IMR-90 (cell line): ENCODE measurements at regions not wholly inside any gene's neighbourhood (a gene's known extent, or its start where the extent isn't known, plus 50 kb on each side); places are given as distances from the start of the nearest gene placed in this dataset.

ENCODE experiments used
- ATAC-seq: fragments of 200-7000 bp; cut with Tn5 transposase; 2 replicates; pipeline ENCODE4 v1.9.1; 2020; ENCODE audit warnings: low read depth, mild to moderate bottlenecking, moderate library complexity
- BruUV-seq: library from RNA; stranded (reverse); fragments of 400-500 nt; replicated peaks from 2 replicates; lab custom pipeline; 2021; lab: Mats Ljungman, UMichigan
- CTCF ChIA-PET: fragments of 300-600 bp; formaldehyde crosslinking; extraction: SDS; loops from one replicate; lab custom pipeline; 2021; ENCODE audit warnings: antibody characterized with exemption; lab: Yijun Ruan, JAX
- POLR2A ChIA-PET: fragments of 300-600 bp; sonication (Branson Sonifier 250); formaldehyde crosslinking; loops from one replicate; lab custom pipeline; 2022; ENCODE audit warnings: antibody characterized with exemption; ENCODE audit not compliant: unreplicated experiment; lab: Charles Lee
- DNase-seq: peaks from one replicate; pipeline ENCODE4 v3.0.0; 2013
- H2AFZ ChIP-seq: replicated peaks from 2 replicates; pipeline ENCODE3; 2013; ENCODE audit warnings: low read length, mild to moderate bottlenecking; ENCODE audit not compliant: poor library complexity
- H2AK5ac ChIP-seq: 2 replicates; pipeline ENCODE4 v1.6.1; 2013; ENCODE audit warnings: low read depth, low read length, inconsistent platforms
- H2AK9ac ChIP-seq: replicated peaks from 2 replicates; pipeline ENCODE3; 2013; ENCODE audit warnings: mild to moderate bottlenecking, low read depth, low read length, moderate library complexity; ENCODE audit not compliant: poor library complexity
- H2BK120ac ChIP-seq: 2 replicates; pipeline ENCODE4 v1.6.1; 2013; ENCODE audit warnings: low read depth, low read length, inconsistent platforms
- H2BK15ac ChIP-seq: 3 replicates; pipeline ENCODE4 v1.6.1; 2013; ENCODE audit warnings: low read depth, low read length, inconsistent platforms
- H2BK20ac ChIP-seq: 2 replicates; pipeline ENCODE4 v1.6.1; 2013; ENCODE audit warnings: low read depth, mild to moderate bottlenecking, inconsistent platforms, low read length, moderate library complexity
- H2BK5ac ChIP-seq: 2 replicates; pipeline ENCODE4 v1.6.1; 2013; ENCODE audit warnings: mild to moderate bottlenecking, low read depth, low read length, inconsistent platforms; ENCODE audit not compliant: poor library complexity, severe bottlenecking
- H3K14ac ChIP-seq: replicated peaks from 2 replicates; pipeline ENCODE4 v1.6.1; 2013; ENCODE audit warnings: low read depth, low read length, inconsistent platforms
- H3K18ac ChIP-seq: 2 replicates; pipeline ENCODE4 v1.6.1; 2013; ENCODE audit warnings: low read depth, low read length, control low read depth
- H3K23ac ChIP-seq: 2 replicates; pipeline ENCODE4 v1.6.1; 2013; ENCODE audit warnings: low read depth, low read length, inconsistent platforms
- H3K27ac ChIP-seq: 2 replicates; pipeline ENCODE4 v1.5.1; 2013; ENCODE audit warnings: mild to moderate bottlenecking, control low read depth, low read length; ENCODE audit not compliant: insufficient read depth
- H3K27me3 ChIP-seq: 2 replicates; pipeline ENCODE4 v1.6.1; 2013; ENCODE audit warnings: low read length; ENCODE audit not compliant: control insufficient read depth, insufficient read depth
- H3K36me3 ChIP-seq: 2 replicates; pipeline ENCODE4 v1.6.1; 2013; ENCODE audit warnings: low read length, mixed read lengths; ENCODE audit not compliant: control insufficient read depth, insufficient read depth
- H3K4ac ChIP-seq: 2 replicates; pipeline ENCODE4 v1.6.1; 2013; ENCODE audit warnings: low read depth, low read length, inconsistent platforms
- H3K4me1 ChIP-seq: 2 replicates; pipeline ENCODE4 v1.6.1; 2013; ENCODE audit warnings: low read length, mixed read lengths; ENCODE audit not compliant: control insufficient read depth, insufficient read depth
- H3K4me2 ChIP-seq: 2 replicates; pipeline ENCODE4 v1.6.1; 2013; ENCODE audit warnings: low read depth, mild to moderate bottlenecking, control low read depth, low read length, moderate library complexity
- H3K4me3 ChIP-seq: 2 replicates; pipeline ENCODE4 v1.5.1; 2013; ENCODE audit warnings: low read depth, mild to moderate bottlenecking, control low read depth, low read length, moderate library complexity; ENCODE audit not compliant: insufficient read depth
- H3K56ac ChIP-seq: 2 replicates; pipeline ENCODE4 v1.6.1; 2013; ENCODE audit warnings: low read length, inconsistent platforms; ENCODE audit not compliant: insufficient read depth; ENCODE audit errors: extremely low read depth
- H3K79me1 ChIP-seq, 2 experiments: 2 replicates each; pipeline ENCODE4 v1.6.1; 2013; ENCODE audit warnings: low read length in 2 of 2, inconsistent platforms in 1 of 2, low read depth in 1 of 2
- H3K9ac ChIP-seq: 2 replicates; pipeline ENCODE4 v1.6.1; 2013; ENCODE audit warnings: low read depth, low read length, control low read depth
- H3K9me1 ChIP-seq: 2 replicates; pipeline ENCODE4 v1.6.1; 2013; ENCODE audit warnings: low read length, inconsistent platforms; ENCODE audit not compliant: insufficient read depth
- H3K9me3 ChIP-seq: 2 replicates; pipeline ENCODE4 v1.6.1; 2013; ENCODE audit warnings: low read length; ENCODE audit not compliant: control insufficient read depth, insufficient read depth
- H4K20me1 ChIP-seq: 2 replicates; pipeline ENCODE4 v1.6.1; 2013; ENCODE audit warnings: low read length, inconsistent platforms; ENCODE audit not compliant: insufficient read depth
- H4K5ac ChIP-seq: 2 replicates; pipeline ENCODE4 v1.6.1; 2013; ENCODE audit warnings: mild to moderate bottlenecking, low read depth, low read length, control low read depth
- H4K8ac ChIP-seq, 2 experiments: 2 replicates each; pipeline ENCODE4 v1.6.1; 2013; ENCODE audit warnings: low read depth in 2 of 2, low read length in 2 of 2, control low read depth in 1 of 2, inconsistent platforms in 1 of 2
- H4K91ac ChIP-seq: 2 replicates; pipeline ENCODE4 v1.6.1; 2013; ENCODE audit warnings: low read depth, low read length, inconsistent platforms; ENCODE audit not compliant: insufficient read depth
- BHLHE40 ChIP-seq: fragments of 150-350 bp; IDR thresholded peaks from 2 replicates; pipeline ENCODE4 v1.6.1; 2016; ENCODE audit warnings: mild to moderate bottlenecking, low read depth, low read length
- CEBPB ChIP-seq: IDR thresholded peaks from 2 replicates; pipeline ENCODE4 v1.6.1; 2012; ENCODE audit warnings: low read depth, low read length, improper control_type of control experiment
- CHD1 ChIP-seq: IDR thresholded peaks from 2 replicates; pipeline ENCODE4 v1.6.1; 2012; ENCODE audit warnings: low read depth, low read length, improper control_type of control experiment
- CTCF ChIP-seq: conservative IDR thresholded peaks from 2 replicates; pipeline ENCODE4 v1.5.1; 2012; ENCODE audit warnings: mild to moderate bottlenecking, low read depth, low read length, improper control_type of control experiment
- ELK1 ChIP-seq: fragments of 150-350 bp; IDR thresholded peaks from 2 replicates; pipeline ENCODE4 v1.6.1; 2016; ENCODE audit warnings: low read depth, mild to moderate bottlenecking, low read length, moderate library complexity, borderline replicate concordance
- FOS ChIP-seq: fragments of 150-350 bp; IDR thresholded peaks from 2 replicates; pipeline ENCODE4 v1.6.1; 2016; ENCODE audit warnings: low read depth, low read length
- MAFK ChIP-seq: IDR thresholded peaks from 2 replicates; pipeline ENCODE4 v1.6.1; 2012; ENCODE audit warnings: low read depth, low read length, improper control_type of control experiment
- MAZ ChIP-seq: IDR thresholded peaks from 2 replicates; pipeline ENCODE4 v1.6.1; 2012; ENCODE audit warnings: low read depth, mild to moderate bottlenecking, low read length, improper control_type of control experiment, moderate library complexity, borderline replicate concordance
- MXI1 ChIP-seq: IDR thresholded peaks from 2 replicates; pipeline ENCODE4 v1.6.1; 2012; ENCODE audit warnings: low read depth, mild to moderate bottlenecking, low read length, moderate library complexity, borderline replicate concordance
- POLR2A ChIP-seq: IDR thresholded peaks from 2 replicates; pipeline ENCODE4 v1.6.1; 2012; ENCODE audit warnings: mild to moderate bottlenecking, low read depth, low read length
- RAD21 ChIP-seq: IDR thresholded peaks from 2 replicates; pipeline ENCODE4 v1.6.1; 2012; ENCODE audit warnings: low read length, improper control_type of control experiment
- RCOR1 ChIP-seq: IDR thresholded peaks from 2 replicates; pipeline ENCODE4 v1.6.1; 2012; ENCODE audit warnings: mild to moderate bottlenecking, low read length, improper control_type of control experiment; ENCODE audit not compliant: insufficient replicate concordance
- RFX5 ChIP-seq: IDR thresholded peaks from 2 replicates; pipeline ENCODE4 v1.8.0; 2012; ENCODE audit warnings: low read depth, mild to moderate bottlenecking, low read length, moderate library complexity
- SMC3 ChIP-seq: fragments of 150-350 bp; IDR thresholded peaks from 2 replicates; pipeline ENCODE4 v1.6.1; 2016; ENCODE audit warnings: low read depth, mild to moderate bottlenecking, antibody characterized with exemption, low read length, moderate library complexity
- WGBS, 2 experiments: methylation state at CpG; one replicate each; pipeline versions ENCODE4 v1.1.5 to v1.1.7; 2013; ENCODE audit warnings: missing lambda C conversion rate in 2 of 2; ENCODE audit not compliant: insufficient read length in 1 of 2; ENCODE audit errors: extremely low coverage in 2 of 2; 5-methylcytosine and 5-hydroxymethylcytosine counted together
- dilution Hi-C: fragments of 300-500 bp; cut with HindIII; formaldehyde crosslinking; loops from one replicate; pipeline ENCODE4 v1.14.3; 2018; ENCODE audit warnings: low sequenced_read_pairs; ENCODE audit not compliant: unreplicated experiment
- in situ Hi-C: fragments of 300-500 bp; cut with MboI; formaldehyde crosslinking; loops from 3 replicates; pipeline ENCODE4 v1.14.3; 2019; ENCODE audit warnings: low sequenced_read_pairs, inconsistent platforms, mixed read lengths
- intact Hi-C: fragments of 100-400 bp; cut with micrococcal nuclease; formaldehyde crosslinking; loops from 2 replicates; pipeline ENCODE4 v1.10.0; 2022

GRCh38 chr14:53744857-53745256 lies 211.8 kb downstream of the BMP4 start:
- H3K4me1 ChIP-seq = peaks cover 4% of the 10 kb centered on the region; the same call in 1 of the 2 replicates
- H3K27me3 ChIP-seq = peaks cover under 1% of the 10 kb centered on the region
- H3K23ac ChIP-seq = no peak overlapping the region
- no peak overlapping the region for H2AK5ac ChIP-seq
- H3K14ac ChIP-seq = no peak overlapping the region
- in situ Hi-C loops (no loop called here), dilution Hi-C loops (no loop called here), intact Hi-C loops (no loop called here)
- H2AFZ ChIP-seq = no peak overlapping the region
- no peaks in the 10 kb centered on the region for H3K79me1 ChIP-seq
- H3K9me1 ChIP-seq = no peaks in the 10 kb centered on the region
- ChIA-PET CTCF (interaction anchor here (0.9 kb wide), 1 partner anchor 21 kb away, joined by 3 read pairs; no protein-coding TSS in a partner anchor), POLR2A (no interaction called here)
- ATAC-seq (no peak), DNase-seq (no peak)
- H3K56ac ChIP-seq = no peak overlapping the region
- no peaks in the 10 kb centered on the region for H3K9me3 ChIP-seq
- no peak overlapping the region for H4K8ac ChIP-seq
- no peak overlapping the region for H3K4ac ChIP-seq
- H3K18ac ChIP-seq = no peak overlapping the region; the same call in 1 of the 2 replicates
- H3K4me3 ChIP-seq = no peak overlapping the region
- WGBS, 2 experiments = no CpG with 5 or more reads among the region's 1 CpG
- H2BK15ac ChIP-seq = no peak overlapping the region
- H3K4me2 ChIP-seq = no peak overlapping the region
- TF ChIP-seq RCOR1 (no peak), FOS (no peak), MXI1 (no peak), BHLHE40 (no peak), SMC3 (no peak), CTCF (no peak), MAFK (no peak), ELK1 (no peak), POLR2A (no peak), CHD1 (no peak), RFX5 (no peak), CEBPB (no peak), MAZ (no peak), RAD21 (no peak)
- no peak overlapping the region for H2BK5ac ChIP-seq
- no TSS peak for BruUV-seq
- H3K27ac ChIP-seq = no peak overlapping the region
- no peak overlapping the region for H2AK9ac ChIP-seq
- no peak overlapping the region for H3K9ac ChIP-seq
- no peak overlapping the region for H4K5ac ChIP-seq
- H3K36me3 ChIP-seq = no peaks in the 10 kb centered on the region
- no peak overlapping the region for H2BK120ac ChIP-seq
- no peaks in the 10 kb centered on the region for H4K20me1 ChIP-seq
- no peak overlapping the region for H2BK20ac ChIP-seq
- H4K91ac ChIP-seq = no peak overlapping the region
